ENCODE measurements at regions not wholly inside any gene's neighbourhood (a gene's known extent, or its start where the extent isn't known, plus 50 kb on each side); places are given as distances from the start of the nearest gene placed in this dataset.

DNA sequence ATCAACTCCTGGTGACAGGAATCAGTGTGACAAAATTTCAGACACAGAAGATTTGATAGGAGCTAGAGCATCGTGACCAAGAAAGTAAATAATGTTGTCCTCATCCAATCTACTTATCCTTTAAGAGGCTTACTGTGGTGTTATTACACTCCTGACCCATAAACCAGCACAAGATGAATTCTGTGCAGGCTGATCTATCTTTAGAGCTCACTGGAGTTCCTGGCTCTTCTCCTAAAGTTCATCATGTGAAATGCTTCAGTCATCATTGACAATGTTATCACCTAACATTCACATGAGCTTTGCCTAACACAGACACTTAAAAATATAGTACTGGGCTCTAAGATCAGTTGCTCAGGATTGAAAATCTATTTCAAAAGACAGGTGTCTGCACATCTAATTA is 271.0 kb upstream of the HSF2 start:
- TF ChIP-seq, protein P1, sequence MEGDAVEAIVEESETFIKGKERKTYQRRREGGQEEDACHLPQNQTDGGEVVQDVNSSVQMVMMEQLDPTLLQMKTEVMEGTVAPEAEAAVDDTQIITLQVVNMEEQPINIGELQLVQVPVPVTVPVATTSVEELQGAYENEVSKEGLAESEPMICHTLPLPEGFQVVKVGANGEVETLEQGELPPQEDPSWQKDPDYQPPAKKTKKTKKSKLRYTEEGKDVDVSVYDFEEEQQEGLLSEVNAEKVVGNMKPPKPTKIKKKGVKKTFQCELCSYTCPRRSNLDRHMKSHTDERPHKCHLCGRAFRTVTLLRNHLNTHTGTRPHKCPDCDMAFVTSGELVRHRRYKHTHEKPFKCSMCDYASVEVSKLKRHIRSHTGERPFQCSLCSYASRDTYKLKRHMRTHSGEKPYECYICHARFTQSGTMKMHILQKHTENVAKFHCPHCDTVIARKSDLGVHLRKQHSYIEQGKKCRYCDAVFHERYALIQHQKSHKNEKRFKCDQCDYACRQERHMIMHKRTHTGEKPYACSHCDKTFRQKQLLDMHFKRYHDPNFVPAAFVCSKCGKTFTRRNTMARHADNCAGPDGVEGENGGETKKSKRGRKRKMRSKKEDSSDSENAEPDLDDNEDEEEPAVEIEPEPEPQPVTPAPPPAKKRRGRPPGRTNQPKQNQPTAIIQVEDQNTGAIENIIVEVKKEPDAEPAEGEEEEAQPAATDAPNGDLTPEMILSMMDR (IDR thresholded peaks at IDR 0.05): no peak
- TF ChIP-seq POLR2A (IDR thresholded peaks at IDR 0.05; ENCODE audit: low read length) (no peak), E2F6 (IDR thresholded peaks at IDR 0.05; ENCODE audit: borderline replicate concordance, low read depth) (no peak)
- TF ChIP-seq, protein P2, sequence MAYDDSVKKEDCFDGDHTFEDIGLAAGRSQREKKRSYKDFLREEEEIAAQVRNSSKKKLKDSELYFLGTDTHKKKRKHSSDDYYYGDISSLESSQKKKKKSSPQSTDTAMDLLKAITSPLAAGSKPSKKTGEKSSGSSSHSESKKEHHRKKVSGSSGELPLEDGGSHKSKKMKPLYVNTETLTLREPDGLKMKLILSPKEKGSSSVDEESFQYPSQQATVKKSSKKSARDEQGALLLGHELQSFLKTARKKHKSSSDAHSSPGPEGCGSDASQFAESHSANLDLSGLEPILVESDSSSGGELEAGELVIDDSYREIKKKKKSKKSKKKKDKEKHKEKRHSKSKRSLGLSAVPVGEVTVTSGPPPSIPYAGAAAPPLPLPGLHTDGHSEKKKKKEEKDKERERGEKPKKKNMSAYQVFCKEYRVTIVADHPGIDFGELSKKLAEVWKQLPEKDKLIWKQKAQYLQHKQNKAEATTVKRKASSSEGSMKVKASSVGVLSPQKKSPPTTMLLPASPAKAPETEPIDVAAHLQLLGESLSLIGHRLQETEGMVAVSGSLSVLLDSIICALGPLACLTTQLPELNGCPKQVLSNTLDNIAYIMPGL (CRISPR knock-in tag; IDR thresholded peaks at IDR 0.05; ENCODE audit: borderline replicate concordance): no peak

Measured in A549 (cell line).